Activated CD8-positive, alpha-beta T cell treated with anti-CD3 and anti-CD28 coated beads for 36 hours (primary cell): ENCODE measurements at regions not wholly inside any gene's neighbourhood (a gene's known extent, or its start where the extent isn't known, plus 50 kb on each side); places are given as distances from the start of the nearest gene placed in this dataset.

Experiments used
- ATAC-seq: fragments of 200-7000 bp; cut with Tn5 transposase; one replicate; pipeline ENCODE4 v1.10.0; 2021; ENCODE audit warnings: mild to moderate bottlenecking, moderate library complexity
- CTCF ChIA-PET: fragments of 350-600 bp; sonication (Branson Sonifier 250); formaldehyde crosslinking; loops from one replicate; lab custom pipeline; 2021; ENCODE audit warnings: antibody characterized with exemption; lab: Charles Lee
- POLR2A ChIA-PET: fragments of 350-600 bp; sonication (Branson Sonifier 250); formaldehyde crosslinking; loops from one replicate; lab custom pipeline; 2021; ENCODE audit warnings: antibody characterized with exemption; lab: Charles Lee
- DNase-seq: peaks from one replicate; pipeline ENCODE4 v3.0.0-alpha.2; 2020
- H3K27ac Mint-ChIP-seq: one replicate; pipeline ENCODE4 v1.8.0; 2021; ENCODE audit warnings: mild to moderate bottlenecking, mixed read lengths
- H3K27me3 Mint-ChIP-seq: one replicate; pipeline ENCODE4 v1.8.0; 2021; ENCODE audit warnings: mixed read lengths
- H3K36me3 Mint-ChIP-seq: one replicate; pipeline ENCODE4 v1.8.0; 2021; ENCODE audit warnings: low read depth, mixed read lengths
- H3K4me1 Mint-ChIP-seq: one replicate; pipeline ENCODE4 v1.8.0; 2021; ENCODE audit warnings: low read depth, mixed read lengths
- H3K4me3 Mint-ChIP-seq: one replicate; pipeline ENCODE4 v1.8.0; 2021; ENCODE audit warnings: mild to moderate bottlenecking, moderate library complexity, mixed read lengths
- H3K9me3 Mint-ChIP-seq: one replicate; pipeline ENCODE4 v1.8.0; 2021; ENCODE audit warnings: mixed read lengths
- CTCF ChIP-seq: fragments of 200-600 bp; IDR thresholded peaks from one replicate; pipeline ENCODE4 v1.8.0; 2022; ENCODE audit warnings: antibody characterized with exemption, mild to moderate bottlenecking
- intact Hi-C: fragments of 100-400 bp; cut with micrococcal nuclease; formaldehyde crosslinking; loops from one replicate; pipeline ENCODE4 v1.10.0; 2022

GRCh38 chr9:118283488-118283887 lies 579.3 kb downstream of the TLR4 start:
- DNase-seq: no peak
- CTCF ChIA-PET: no interaction called here
- Mint-ChIP-seq H3K36me3 (no peaks in the 10 kb centered on the region), H3K4me3 (no peak overlapping the region), H3K27ac (no peak overlapping the region), H3K4me1 (no peaks in the 10 kb centered on the region), H3K27me3 (no peaks in the 10 kb centered on the region), H3K9me3 (no peaks in the 10 kb centered on the region)
- TF ChIP-seq CTCF: no peak
- POLR2A ChIA-PET: no interaction called here
- ATAC-seq: no peak
- intact Hi-C loops: no loop called here

GRCh38 chr9:118290116-118290515 lies 585.9 kb downstream of the TLR4 start:
- ATAC-seq: no peak
- H3K4me3 Mint-ChIP-seq: no peak overlapping the region
- no peaks in the 10 kb centered on the region for H3K36me3 Mint-ChIP-seq
- DNase-seq: no peak
- ChIA-PET POLR2A (no interaction called here), CTCF (no interaction called here)
- intact Hi-C loops: no loop called here
- H3K27me3 Mint-ChIP-seq: peaks cover 3% of the 10 kb centered on the region
- TF ChIP-seq CTCF: no peak
- H3K9me3 Mint-ChIP-seq: peaks cover 3% of the 10 kb centered on the region
- no peaks in the 10 kb centered on the region for H3K4me1 Mint-ChIP-seq
- no peak overlapping the region for H3K27ac Mint-ChIP-seq

DNA sequence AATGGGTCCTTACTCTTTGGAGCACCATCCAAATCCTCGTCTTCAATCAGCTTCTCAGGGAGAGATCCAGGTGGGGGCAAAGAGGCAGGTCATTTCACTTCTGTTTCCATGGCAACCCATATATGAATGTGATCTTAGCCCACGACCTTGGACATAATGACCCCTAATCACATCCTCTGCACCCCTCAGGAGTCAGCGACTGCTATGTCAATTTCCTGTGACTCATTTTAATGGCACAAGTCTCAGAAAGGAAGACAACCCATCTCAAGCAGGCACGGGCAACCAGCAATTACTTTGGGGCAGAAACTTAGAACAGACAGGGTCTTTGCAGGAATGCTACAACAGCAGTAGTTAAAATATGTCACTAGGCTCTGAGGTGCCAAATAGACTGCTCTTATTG lies 591.2 kb downstream of the TLR4 start:
- intact Hi-C loops: no loop called here
- Mint-ChIP-seq H3K4me1 (no peaks in the 10 kb centered on the region), H3K36me3 (no peaks in the 10 kb centered on the region), H3K9me3 (peaks cover 3% of the 10 kb centered on the region), H3K27ac (no peak overlapping the region), H3K4me3 (no peak overlapping the region), H3K27me3 (peaks cover 3% of the 10 kb centered on the region)
- CTCF ChIA-PET: interaction anchor here (0.6 kb wide), 1 partner anchor 19 kb away, joined by 3 read pairs; no protein-coding TSS in a partner anchor
- TF ChIP-seq CTCF: no peak
- DNase-seq (no peak), ATAC-seq (no peak)
- POLR2A ChIA-PET: no interaction called here

DNA sequence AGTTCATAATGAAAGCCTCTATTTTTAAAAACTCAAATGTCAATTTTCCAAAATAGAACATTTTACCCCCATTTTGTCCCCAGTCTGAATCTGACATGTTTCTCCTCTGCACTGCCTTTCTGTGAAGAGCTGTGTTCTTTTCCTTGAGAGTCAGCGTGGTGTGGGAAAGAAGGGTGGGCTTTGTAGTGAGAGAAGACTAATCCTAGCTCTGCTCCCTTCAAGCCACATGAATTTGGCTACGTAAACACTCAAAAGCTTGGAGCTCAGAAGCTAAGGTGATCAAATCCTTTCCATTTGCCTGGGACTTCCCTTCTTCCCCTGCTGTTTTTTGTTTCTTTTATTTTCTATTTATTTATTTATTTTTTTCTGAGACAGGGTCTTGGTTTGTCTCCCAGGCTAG lies 598.5 kb downstream of the TLR4 start:
- H3K27me3 Mint-ChIP-seq: no peaks in the 10 kb centered on the region
- ATAC-seq: no peak
- H3K27ac Mint-ChIP-seq: no peak overlapping the region
- no peak for DNase-seq
- H3K4me3 Mint-ChIP-seq: no peak overlapping the region
- TF ChIP-seq CTCF: no peak
- peaks cover 3% of the 10 kb centered on the region for H3K9me3 Mint-ChIP-seq
- no peaks in the 10 kb centered on the region for H3K4me1 Mint-ChIP-seq
- no peaks in the 10 kb centered on the region for H3K36me3 Mint-ChIP-seq
- ChIA-PET CTCF (no interaction called here), POLR2A (no interaction called here)
- intact Hi-C loops: no loop called here

DNA sequence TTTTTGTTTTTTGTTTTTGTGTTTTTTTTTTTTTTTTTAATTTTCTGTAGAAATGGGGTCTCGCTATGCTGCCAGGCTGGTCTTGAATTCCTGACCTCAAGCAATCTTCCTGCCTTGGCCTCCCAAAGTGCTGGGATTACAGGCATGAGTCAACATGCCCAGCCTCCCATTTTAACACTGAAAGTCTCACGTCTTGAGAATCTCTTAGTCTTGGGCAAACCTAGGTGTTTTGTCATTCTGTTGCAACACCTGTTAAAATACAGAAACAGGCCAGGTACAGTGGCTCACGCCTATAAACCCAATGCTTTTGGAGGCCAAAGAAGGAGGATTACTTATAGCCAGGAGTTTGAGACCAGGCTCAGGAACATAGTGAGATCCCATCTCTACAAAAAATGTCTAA lies 599.0 kb downstream of the TLR4 start:
- CTCF ChIA-PET: no interaction called here
- intact Hi-C loops: no loop called here
- POLR2A ChIA-PET: no interaction called here
- H3K9me3 Mint-ChIP-seq: peaks cover 3% of the 10 kb centered on the region
- no peaks in the 10 kb centered on the region for H3K36me3 Mint-ChIP-seq
- no peak overlapping the region for H3K4me3 Mint-ChIP-seq
- no peak for TF ChIP-seq CTCF
- H3K27me3 Mint-ChIP-seq: no peaks in the 10 kb centered on the region
- DNase-seq (no peak), ATAC-seq (no peak)
- no peak overlapping the region for H3K27ac Mint-ChIP-seq
- no peaks in the 10 kb centered on the region for H3K4me1 Mint-ChIP-seq
